Amygdala (tissue), 56 donors: ENCODE measurements at regions not wholly inside any gene's neighbourhood (a gene's known extent, or its start where the extent isn't known, plus 50 kb on each side); places are given as distances from the start of the nearest gene placed in this dataset.

Source experiments
- DNase-seq, 56 donors: peaks; one replicate each; lab custom pipeline; 2025; lab: John Stamatoyannopoulos, UW

GRCh38 chr1:29961293-29962059 lies 725.2 kb downstream of the PTPRU start:
- no peak for DNase-seq

DNA sequence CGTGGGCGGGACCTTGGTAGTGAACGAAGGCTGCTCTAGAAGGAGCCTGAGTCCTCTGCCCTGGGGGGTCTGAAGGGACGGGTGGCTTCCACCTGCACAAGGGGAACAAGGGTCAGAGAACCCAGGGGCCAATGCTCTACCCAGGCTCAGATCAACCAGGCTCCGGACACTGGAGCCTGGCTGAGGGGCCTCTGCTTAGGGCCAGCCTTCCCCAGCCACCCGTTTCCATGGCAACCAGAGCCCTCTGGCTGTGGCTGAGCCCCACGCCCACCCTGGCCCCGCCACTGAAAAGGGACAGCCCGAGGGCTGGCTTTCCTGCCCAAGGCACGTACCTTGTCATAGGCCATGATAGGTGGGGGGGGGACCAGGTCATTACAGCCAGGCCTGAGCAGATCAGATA lies 724.6 kb downstream of the PTPRU start:
- DNase-seq = no peak

- DNase-seq = no peak
These were observed 723.9 kb downstream of the PTPRU start for GRCh38 chr1:29960156-29960755.

GRCh38 chr1:29959356-29959755 lies 723.0 kb downstream of the PTPRU start:
- DNase-seq = no peak

DNA sequence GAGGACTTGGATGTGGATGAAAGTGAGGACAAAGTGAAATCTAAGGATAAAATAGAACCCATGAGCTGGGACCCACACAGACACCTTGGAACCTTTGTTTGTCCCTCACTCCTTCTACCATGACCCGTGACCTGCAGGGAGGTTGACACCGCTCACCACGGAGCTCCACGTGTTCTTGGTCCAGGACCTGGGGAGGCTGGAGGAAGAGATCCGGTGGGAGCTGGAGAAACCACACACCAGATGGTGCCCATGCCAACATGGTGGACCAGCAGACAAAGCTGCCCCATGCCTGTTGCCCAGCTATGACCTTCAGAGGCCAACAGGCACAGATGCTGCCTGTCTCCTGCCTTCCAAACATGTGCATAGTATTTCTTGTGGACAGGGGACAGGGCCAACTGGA lies 721.9 kb downstream of the PTPRU start:
- no peak for DNase-seq

DNA sequence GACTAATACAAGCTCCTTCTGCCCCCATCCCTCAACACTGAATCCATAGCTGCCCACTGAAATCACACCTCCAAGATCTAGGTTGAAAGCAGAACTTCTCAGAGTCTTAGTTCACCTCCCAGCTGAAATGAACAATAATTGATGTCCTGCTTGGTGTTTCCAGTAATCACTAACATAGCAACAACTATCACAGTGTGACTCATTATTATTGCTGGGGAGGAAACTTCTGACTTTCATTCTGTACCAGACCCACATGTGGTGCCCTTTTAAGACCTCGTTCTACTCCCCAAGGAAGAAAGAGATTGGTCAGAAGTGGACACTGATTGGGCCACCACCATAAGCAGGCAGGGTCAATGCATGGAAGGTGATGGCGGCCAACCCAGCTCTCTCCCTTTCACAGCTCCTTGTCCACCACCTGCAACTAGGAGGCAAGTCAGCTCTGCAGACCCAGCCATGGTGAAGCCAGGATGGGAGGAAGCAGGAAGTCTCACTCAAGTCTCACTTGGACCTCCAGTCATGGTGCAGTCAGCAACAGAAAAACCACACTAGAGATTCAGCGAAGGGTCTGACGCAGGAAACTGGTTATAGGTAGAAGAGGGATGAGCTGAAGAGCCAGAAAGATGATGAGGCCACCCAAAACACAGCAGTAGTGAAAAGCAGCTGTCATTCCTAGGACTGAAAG lies 720.2 kb downstream of the PTPRU start:
- DNase-seq = no peak

GRCh38 chr1:29954591-29954990 lies 718.3 kb downstream of the PTPRU start:
- DNase-seq = no peak

DNA sequence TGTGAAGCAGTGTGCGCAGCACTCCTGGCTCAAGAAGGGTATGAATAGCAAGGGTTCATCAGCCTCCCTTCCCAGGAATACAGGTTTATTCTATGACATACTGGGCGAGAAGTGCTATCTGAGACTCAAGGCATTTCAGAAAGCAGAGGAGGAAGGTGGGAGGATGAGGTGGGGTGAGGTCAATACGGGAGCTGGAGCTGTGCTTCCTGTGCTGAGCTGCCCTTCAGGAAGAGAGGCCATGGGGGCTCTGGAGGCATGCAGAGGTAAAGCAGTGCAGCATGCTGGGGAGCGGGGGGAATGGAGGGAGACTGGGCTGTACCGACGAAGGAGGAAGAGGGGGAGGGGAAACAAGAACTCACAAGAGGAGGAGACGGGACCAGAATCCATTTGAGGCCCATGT lies 717.6 kb downstream of the PTPRU start:
- DNase-seq = no peak

GRCh38 chr1:29949676-29950075 lies 713.4 kb downstream of the PTPRU start:
- DNase-seq = no peak

DNA sequence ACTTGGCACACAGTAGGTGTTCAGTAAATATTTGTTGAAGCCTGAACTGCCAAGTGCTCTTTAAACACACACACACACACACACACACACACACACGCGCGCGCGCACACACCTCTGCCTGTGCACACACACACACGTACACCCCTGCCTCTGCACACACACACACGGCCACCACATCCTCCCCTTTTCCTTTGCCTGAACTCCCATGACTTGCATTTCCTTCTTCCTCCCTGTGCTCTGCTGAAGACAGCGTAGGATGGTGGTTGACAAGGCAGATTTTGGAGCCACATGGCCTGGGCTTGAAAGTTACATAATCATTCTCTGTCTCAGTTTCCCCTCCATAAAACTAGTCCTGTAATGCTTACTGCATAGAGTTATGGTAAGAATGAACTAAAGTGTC lies 712.3 kb downstream of the PTPRU start:
- no peak for DNase-seq

DNA sequence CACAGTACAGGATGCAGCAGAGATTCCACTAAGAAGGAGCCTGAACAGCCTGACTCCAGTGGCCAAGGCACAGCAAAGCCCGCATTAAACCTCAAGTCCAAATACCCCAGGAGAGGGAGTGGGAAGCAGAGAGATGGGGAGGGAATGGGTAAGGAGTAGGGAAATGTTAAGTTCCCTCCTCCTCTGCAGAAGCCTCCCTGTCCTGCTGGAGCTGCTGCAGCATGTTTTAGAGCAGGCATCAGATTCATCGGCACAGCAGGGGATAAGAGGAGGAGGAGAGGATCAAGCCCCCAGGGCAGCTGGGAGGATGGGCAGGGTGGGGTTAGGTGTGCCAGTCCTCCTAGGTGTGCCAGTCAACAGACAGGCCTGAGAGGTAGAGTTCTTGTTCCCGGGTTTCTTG lies 709.7 kb downstream of the PTPRU start:
- DNase-seq = no peak

DNA sequence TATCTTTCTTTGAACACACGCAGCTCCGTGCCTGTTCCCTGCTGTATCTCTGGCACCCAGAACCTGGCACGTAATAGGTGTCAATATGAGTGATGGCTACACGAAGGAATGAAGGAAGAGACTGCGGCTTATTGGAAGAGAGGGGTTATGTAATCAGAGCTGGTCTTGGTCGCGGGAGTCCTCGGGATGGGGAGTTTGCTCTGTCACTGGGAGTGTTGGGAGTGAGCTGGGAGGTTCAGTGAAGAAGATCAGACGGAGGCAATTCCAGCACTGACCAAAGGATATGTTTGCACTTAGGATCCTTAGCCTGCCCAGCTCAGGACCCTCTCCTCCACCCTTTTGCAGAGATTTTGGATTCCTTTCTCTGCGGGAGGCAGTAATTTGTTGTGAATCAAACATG lies 709.1 kb downstream of the PTPRU start:
- no peak for DNase-seq

DNA sequence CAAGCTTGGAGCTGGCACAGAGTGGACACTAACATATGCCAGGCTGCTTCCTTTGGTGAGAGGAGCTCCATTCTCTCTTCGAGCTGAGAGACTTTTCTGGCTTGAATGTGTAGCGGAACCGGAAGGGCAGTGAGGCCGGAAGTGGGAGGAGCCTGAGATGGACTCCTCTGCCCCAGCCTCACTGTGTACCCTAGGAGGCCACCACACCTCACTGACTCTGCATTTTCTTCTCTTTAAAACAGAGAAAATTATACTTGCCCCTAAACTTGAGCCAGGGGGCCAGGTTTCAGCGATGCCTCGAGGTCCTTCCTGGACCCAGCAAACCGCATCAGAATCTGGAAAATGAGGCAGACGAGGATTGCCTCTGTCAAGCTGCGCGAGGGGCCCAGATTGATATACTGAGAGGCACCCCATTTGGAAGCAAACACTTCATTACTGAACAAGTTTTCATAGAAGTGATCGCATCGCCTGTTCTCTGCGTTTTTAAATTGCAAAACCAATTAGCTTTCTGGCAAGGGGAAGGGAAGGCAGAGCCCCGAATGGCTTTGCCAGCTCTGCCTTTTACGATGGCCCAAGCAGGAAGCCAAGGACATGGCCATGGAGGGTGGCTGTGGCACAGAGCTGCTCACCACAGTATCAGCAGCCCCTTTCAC lies 708.1 kb downstream of the PTPRU start:
- DNase-seq = no peak

- no peak for DNase-seq
These were observed 706.7 kb downstream of the PTPRU start for GRCh38 chr1:29943034-29943433.

DNA sequence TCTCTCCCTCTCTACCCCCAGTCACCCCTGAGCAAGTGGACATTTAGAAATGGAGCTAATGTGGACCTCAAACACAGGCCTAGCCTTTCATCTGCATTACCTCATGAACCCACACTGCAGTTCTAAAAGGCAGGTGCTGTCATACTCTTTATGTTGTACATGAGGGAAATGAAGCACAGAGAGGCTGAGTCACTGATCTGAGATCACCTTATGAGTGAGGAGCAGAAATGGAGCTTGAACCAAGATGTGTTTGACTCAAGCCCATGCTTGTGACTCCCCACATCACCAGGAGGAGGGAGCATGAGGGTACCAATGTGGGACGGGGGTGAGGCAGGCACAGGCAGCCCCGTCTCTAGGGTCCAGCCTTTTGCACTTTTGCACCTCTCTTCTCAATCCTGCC lies 702.8 kb downstream of the PTPRU start:
- no peak for DNase-seq

DNA sequence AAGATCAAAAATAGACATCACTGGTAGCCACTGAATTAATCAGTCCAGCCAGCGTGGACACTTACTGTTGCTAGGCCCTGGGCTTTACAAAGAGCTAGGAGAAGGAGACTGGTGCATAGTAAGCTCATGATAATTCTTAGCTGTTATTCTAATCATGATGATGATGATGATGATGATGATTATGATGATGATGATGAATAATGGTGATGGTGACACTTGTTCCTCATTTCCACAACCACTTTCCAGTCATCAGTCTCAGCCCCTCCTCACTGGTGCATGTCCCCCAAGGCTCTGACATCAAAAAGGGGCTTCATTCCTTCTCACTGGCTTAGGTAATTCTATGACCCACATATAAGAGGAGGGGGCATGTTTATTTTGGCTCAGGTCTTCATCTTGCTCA lies 701.0 kb downstream of the PTPRU start:
- no peak for DNase-seq

- no peak for DNase-seq
These were observed 699.8 kb downstream of the PTPRU start for GRCh38 chr1:29936031-29936544.

GRCh38 chr1:29934255-29934772 lies 698.0 kb downstream of the PTPRU start:
- DNase-seq = no peak

DNA sequence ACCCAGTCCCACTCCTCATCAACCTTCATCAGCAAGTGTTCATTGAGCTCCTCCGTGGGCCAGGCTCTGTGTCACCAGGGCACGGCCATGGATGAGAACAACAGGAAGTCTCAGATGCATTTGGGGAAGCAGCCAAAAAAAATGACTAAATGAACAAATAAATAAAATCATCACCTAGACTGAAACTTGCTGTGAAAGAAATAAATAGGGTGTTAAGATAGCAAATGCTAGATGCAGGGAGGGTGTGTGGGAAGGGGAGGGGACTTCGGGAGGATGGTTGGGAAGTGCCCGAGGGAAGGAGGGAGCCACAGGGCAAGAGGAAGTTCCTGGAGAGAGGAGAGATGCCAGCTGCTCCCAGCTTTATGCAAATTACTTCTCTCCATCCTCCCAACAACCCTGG lies 696.7 kb downstream of the PTPRU start:
- DNase-seq = no peak

DNA sequence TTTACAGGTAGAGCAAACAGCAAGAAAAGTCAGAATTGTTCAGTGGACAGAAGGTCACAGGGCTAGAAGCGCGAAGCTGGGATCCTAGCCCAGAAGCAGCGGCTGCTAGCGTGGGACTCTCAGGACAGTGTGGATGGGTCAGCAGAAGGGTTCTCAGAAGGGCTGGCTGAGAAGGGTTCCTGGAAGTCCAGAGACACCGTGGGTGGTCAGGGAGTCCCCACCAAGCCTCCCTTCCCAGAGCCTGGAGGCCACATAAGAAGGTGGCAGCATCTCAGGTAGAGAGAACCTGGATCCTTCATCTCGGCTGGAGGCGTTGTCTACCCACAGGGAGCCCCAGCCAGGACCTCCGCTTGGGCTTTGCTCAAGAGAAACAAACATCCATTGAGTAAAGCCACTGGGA lies 696.3 kb downstream of the PTPRU start:
- no peak for DNase-seq
